GM12864 (cell line): ENCODE measurements at regions not wholly inside any gene's neighbourhood (a gene's known extent, or its start where the extent isn't known, plus 50 kb on each side); places are given as distances from the start of the nearest gene placed in this dataset.

Experiments
- DNase-seq: peaks from one replicate; pipeline ENCODE4 v3.0.0-alpha.2; 2011; ENCODE audit warnings: low read depth
- H3K4me3 ChIP-seq: 2 replicates; pipeline ENCODE4 v1.5.1; 2011; ENCODE audit warnings: mild to moderate bottlenecking, low read depth, low read length, control low read depth
- CTCF ChIP-seq: IDR thresholded peaks from 2 replicates; pipeline ENCODE4 v1.5.1; 2011; ENCODE audit warnings: low read depth, mild to moderate bottlenecking, moderate library complexity, low read length, control low read depth, inconsistent platforms; ENCODE audit errors: missing control alignments

DNA sequence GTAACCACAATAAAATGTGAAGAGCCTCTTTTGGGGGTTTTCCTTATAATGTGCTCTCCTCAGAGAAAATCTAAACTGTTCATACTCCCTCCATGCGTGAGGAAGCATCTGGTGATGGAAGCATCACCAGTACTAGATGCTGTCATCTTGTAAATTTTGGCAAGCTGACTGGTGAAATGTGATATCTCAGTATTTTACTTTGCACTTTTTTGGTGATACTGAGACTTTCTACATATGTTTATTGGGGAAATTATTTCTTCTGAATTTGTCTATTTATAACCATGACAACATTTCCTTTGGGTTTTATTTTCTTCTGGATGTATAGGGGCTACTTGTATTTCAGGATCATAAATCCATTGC lies 95.9 kb upstream of the DLGAP1 start:
- no peak overlapping the region for H3K4me3 ChIP-seq
- TF ChIP-seq CTCF, result no peak
- DNase-seq, result no peak

DNA sequence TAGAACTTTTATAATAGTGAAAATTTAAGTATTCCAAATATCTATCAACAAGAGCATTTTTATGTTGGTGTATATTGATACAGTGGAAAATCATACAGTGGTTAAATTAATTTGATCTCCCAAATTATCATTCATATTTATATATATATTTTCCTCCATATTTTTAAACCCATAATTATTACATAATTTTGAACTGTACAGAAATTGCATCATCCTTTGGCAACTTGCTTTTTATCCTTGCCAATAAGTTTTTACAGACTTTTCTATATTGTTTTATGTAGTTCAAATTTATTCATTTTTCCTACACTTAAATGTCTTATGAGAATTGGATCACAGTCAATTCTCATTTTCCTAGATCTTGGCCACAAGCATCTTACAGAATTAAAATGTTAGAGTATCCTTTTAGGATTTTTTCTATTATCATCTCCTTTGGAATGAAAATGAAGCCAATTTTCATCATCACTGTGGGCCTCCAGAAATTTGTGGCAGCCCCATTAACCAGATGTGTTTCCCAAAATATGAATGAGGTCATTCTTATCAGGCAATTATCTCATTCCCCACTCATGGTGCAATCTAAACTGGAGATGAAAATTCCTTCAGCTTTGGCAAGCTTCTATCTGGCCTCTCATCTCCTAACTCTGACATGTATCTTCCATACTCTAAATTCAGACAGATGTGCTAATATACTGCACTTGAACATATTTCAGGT lies 94.2 kb upstream of the DLGAP1 start:
- no peak overlapping the region for H3K4me3 ChIP-seq
- TF ChIP-seq CTCF, result no peak
- DNase-seq, result no peak

GRCh38 chr18:4547126-4547525 lies 92.0 kb upstream of the DLGAP1 start:
- no peak for TF ChIP-seq CTCF
- DNase-seq, result no peak

GRCh38 chr18:4544142-4544541 lies 89.0 kb upstream of the DLGAP1 start:
- DNase-seq, result no peak
- TF ChIP-seq CTCF, result no peak
- no peak overlapping the region for H3K4me3 ChIP-seq

More at GRCh38 chr18:4547126-4547525, 92.0 kb upstream of the DLGAP1 start:
- no peak overlapping the region for H3K4me3 ChIP-seq

- TF ChIP-seq CTCF, result no peak
- H3K4me3 ChIP-seq, result no peak overlapping the region
- DNase-seq, result no peak
Measured at GRCh38 chr18:4543711-4544110, 88.6 kb upstream of the DLGAP1 start.

DNA sequence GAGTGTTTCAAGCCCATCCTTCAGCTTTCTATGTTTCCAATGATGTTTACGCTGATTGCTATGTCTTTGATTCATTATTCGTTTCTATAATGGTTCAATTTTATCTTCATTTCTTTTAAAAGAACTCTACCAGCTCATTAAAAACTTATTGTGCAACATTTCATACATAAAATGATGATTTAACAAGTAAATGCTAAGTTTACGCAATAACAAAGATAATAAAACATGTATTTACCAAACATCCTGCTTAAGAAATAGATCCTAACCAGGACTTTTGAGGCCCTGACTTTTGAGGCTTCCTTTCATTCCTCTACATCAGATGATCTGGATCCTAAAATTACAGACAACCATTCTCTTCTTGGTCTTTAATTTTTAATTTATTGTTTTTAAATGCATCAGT lies 86.5 kb upstream of the DLGAP1 start:
- H3K4me3 ChIP-seq, result no peak overlapping the region
- no peak for DNase-seq
- no peak for TF ChIP-seq CTCF

DNA sequence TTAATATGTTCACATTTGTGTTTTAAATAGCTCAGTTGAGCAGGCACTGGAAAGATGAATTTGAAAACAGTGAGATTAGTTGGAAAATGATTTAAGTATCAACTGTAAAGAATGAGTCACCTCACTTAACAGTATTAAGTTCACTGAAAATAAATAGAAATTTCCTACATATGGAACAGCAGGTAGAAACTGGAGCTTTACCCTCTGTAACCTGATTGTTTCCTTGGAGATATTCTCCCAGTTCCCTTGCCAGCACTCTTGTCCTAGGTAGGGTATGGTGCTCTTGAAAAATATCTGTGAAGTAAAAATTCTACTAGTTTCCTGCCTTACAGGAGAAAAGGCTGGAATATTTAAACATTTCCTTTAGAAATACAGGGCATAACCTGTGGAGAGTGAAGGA lies 81.3 kb upstream of the DLGAP1 start:
- no peak for TF ChIP-seq CTCF
- DNase-seq, result no peak
- no peak overlapping the region for H3K4me3 ChIP-seq
